ENCODE measurements at regions not wholly inside any gene's neighbourhood (a gene's known extent, or its start where the extent isn't known, plus 50 kb on each side); places are given as distances from the start of the nearest gene placed in this dataset.

GRCh38 chr3:182575941-182576340, 217.4 kb upstream of the ATP11B start:
- DNase-seq (ENCODE audit: low spot score) = no peak

GRCh38 chr3:182583545-182583944, 209.8 kb upstream of the ATP11B start:
- no peak for DNase-seq (ENCODE audit: low spot score)

- DNase-seq (ENCODE audit: low spot score) = no peak
Measured at GRCh38 chr3:182585532-182586150, 207.7 kb upstream of the ATP11B start.

- DNase-seq (ENCODE audit: low spot score) = no peak
Measured at GRCh38 chr3:182592747-182593146, 200.6 kb upstream of the ATP11B start.

- no peak for DNase-seq (ENCODE audit: low spot score)
Measured at GRCh38 chr3:182596676-182597410, 196.5 kb upstream of the ATP11B start.

GRCh38 chr3:182597621-182598041, 195.7 kb upstream of the ATP11B start:
- DNase-seq (ENCODE audit: low spot score) = no peak

GRCh38 chr3:182601597-182601996, 191.7 kb upstream of the ATP11B start:
- no peak for DNase-seq (ENCODE audit: low spot score)

- no peak for DNase-seq (ENCODE audit: low spot score)
Measured at GRCh38 chr3:182603501-182603900, 189.8 kb upstream of the ATP11B start.

- DNase-seq (ENCODE audit: low spot score) = no peak
Measured at GRCh38 chr3:182605882-182606611, 187.3 kb upstream of the ATP11B start.

GRCh38 chr3:182606905-182607504, 186.3 kb upstream of the ATP11B start:
- no peak for DNase-seq (ENCODE audit: low spot score)

GRCh38 chr3:182608832-182609231, 184.5 kb upstream of the ATP11B start:
- DNase-seq (ENCODE audit: low spot score) = no peak

- no peak for DNase-seq (ENCODE audit: low spot score)
Measured at GRCh38 chr3:182609575-182610156, 183.6 kb upstream of the ATP11B start.

GRCh38 chr3:182612332-182612731, 181.0 kb upstream of the ATP11B start:
- DNase-seq (ENCODE audit: low spot score) = no peak

GRCh38 chr3:182617500-182617899, 175.8 kb upstream of the ATP11B start:
- no peak for DNase-seq (ENCODE audit: low spot score)

- no peak for DNase-seq (ENCODE audit: low spot score)
Measured at GRCh38 chr3:182618085-182618732, 175.1 kb upstream of the ATP11B start.

- DNase-seq (ENCODE audit: low spot score) = no peak
Measured at GRCh38 chr3:182618981-182619591, 174.2 kb upstream of the ATP11B start.

- no peak for DNase-seq (ENCODE audit: low spot score)
Measured at GRCh38 chr3:182620723-182621434, 172.4 kb upstream of the ATP11B start.

- no peak for DNase-seq (ENCODE audit: low spot score)
Measured at GRCh38 chr3:182621435-182622240, 171.7 kb upstream of the ATP11B start.

- no peak for DNase-seq (ENCODE audit: low spot score)
Measured at GRCh38 chr3:182622241-182622545, 171.1 kb upstream of the ATP11B start.
